ENCODE measurements at regions not wholly inside any gene's neighbourhood (a gene's known extent, or its start where the extent isn't known, plus 50 kb on each side); places are given as distances from the start of the nearest gene placed in this dataset.

- TF ChIP-seq ZFP82 (CRISPR knock-in tag; IDR thresholded peaks at IDR 0.05; ENCODE audit: borderline replicate concordance) (no peak), KDM4B (CRISPR knock-in tag; IDR thresholded peaks at IDR 0.05) (no peak), ZNF484 (CRISPR knock-in tag; IDR thresholded peaks at IDR 0.05; ENCODE audit: borderline replicate concordance, low read depth) (no peak), NR2F2 (IDR thresholded peaks at IDR 0.05; ENCODE audit: borderline replicate concordance, low read depth) (no peak), ATF3 (CRISPR knock-in tag; IDR thresholded peaks at IDR 0.05) (no peak), SMAD1 (CRISPR knock-in tag; IDR thresholded peaks at IDR 0.05; ENCODE audit: borderline replicate concordance, low read depth) (no peak), ZBTB7A (CRISPR knock-in tag; IDR thresholded peaks at IDR 0.05) (0 out of 2 replicates have a peak, but pooled peaks have one; percentile 31), SP1 (IDR thresholded peaks at IDR 0.05) (0 out of 2 replicates have a peak, but pooled peaks have one; percentile 14), SP1 (CRISPR knock-in tag; IDR thresholded peaks at IDR 0.05) (no peak), ZNF552 (CRISPR knock-in tag; IDR thresholded peaks at IDR 0.05; ENCODE audit: borderline replicate concordance) (no peak), ONECUT2 (CRISPR knock-in tag; IDR thresholded peaks at IDR 0.05) (no peak), ZNF607 (CRISPR knock-in tag; IDR thresholded peaks at IDR 0.05; ENCODE audit: borderline replicate concordance) (no peak), CREB1 (IDR thresholded peaks at IDR 0.05) (no peak), CREB1 (CRISPR knock-in tag; IDR thresholded peaks at IDR 0.05) (no peak), POLR2G (IDR thresholded peaks at IDR 0.05; ENCODE audit: low read depth, low read length) (no peak), ZBTB38 (CRISPR knock-in tag; IDR thresholded peaks at IDR 0.05) (peak; percentile 16; the same call in 1 of the 2 replicates), ZNF510 (CRISPR knock-in tag; IDR thresholded peaks at IDR 0.05; ENCODE audit: low read depth) (no peak), ATF4 (CRISPR knock-in tag; IDR thresholded peaks at IDR 0.05) (0 out of 4 replicates have a peak, but pooled peaks of 1 of the 2 experiments have one; percentile 30), SIX4 (CRISPR knock-in tag; IDR thresholded peaks at IDR 0.05) (no peak), PRDM4 (CRISPR knock-in tag; IDR thresholded peaks at IDR 0.05; ENCODE audit: borderline replicate concordance) (no peak), ZFP1 (CRISPR knock-in tag; IDR thresholded peaks at IDR 0.05) (no peak), ZNF883 (CRISPR knock-in tag; IDR thresholded peaks at IDR 0.05; ENCODE audit: not compliant biosample characterization) (no peak), ZSCAN29 (CRISPR knock-in tag; conservative IDR thresholded peaks at IDR 0.05) (no peak), ATF1 (CRISPR knock-in tag; IDR thresholded peaks at IDR 0.05) (no peak)
- TF ChIP-seq, protein P1, sequence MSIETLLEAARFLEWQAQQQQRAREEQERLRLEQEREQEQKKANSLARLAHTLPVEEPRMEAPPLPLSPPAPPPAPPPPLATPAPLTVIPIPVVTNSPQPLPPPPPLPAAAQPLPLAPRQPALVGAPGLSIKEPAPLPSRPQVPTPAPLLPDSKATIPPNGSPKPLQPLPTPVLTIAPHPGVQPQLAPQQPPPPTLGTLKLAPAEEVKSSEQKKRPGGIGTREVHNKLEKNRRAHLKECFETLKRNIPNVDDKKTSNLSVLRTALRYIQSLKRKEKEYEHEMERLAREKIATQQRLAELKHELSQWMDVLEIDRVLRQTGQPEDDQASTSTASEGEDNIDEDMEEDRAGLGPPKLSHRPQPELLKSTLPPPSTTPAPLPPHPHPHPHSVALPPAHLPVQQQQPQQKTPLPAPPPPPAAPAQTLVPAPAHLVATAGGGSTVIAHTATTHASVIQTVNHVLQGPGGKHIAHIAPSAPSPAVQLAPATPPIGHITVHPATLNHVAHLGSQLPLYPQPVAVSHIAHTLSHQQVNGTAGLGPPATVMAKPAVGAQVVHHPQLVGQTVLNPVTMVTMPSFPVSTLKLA (IDR thresholded peaks at IDR 0.05): peak; percentile 86
- TF ChIP-seq, protein P2, sequence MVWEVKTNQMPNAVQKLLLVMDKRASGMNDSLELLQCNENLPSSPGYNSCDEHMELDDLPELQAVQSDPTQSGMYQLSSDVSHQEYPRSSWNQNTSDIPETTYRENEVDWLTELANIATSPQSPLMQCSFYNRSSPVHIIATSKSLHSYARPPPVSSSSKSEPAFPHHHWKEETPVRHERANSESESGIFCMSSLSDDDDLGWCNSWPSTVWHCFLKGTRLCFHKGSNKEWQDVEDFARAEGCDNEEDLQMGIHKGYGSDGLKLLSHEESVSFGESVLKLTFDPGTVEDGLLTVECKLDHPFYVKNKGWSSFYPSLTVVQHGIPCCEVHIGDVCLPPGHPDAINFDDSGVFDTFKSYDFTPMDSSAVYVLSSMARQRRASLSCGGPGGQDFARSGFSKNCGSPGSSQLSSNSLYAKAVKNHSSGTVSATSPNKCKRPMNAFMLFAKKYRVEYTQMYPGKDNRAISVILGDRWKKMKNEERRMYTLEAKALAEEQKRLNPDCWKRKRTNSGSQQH (CRISPR knock-in tag; IDR thresholded peaks at IDR 0.05; ENCODE audit: low read depth): no peak
Observed at GRCh38 chr6:11427091-11427722, 110.3 kb upstream of the TMEM170B start (continued).

All from HepG2 (cell line).